M059J (cell line): ENCODE measurements at regions not wholly inside any gene's neighbourhood (a gene's known extent, or its start where the extent isn't known, plus 50 kb on each side); places are given as distances from the start of the nearest gene placed in this dataset.

Experiments used
- DNase-seq: peaks from one replicate; pipeline ENCODE4 v3.0.0-alpha.2; 2012; ENCODE audit warnings: low read depth

- DNase-seq, result no peak
These were observed 253.1 kb upstream of the NEGR1 start for GRCh38 chr1:72535470-72535869.

- peak; percentile 13 for DNase-seq
These were observed 248.3 kb upstream of the NEGR1 start for GRCh38 chr1:72530646-72531045.

- peak; percentile 60 for DNase-seq
These were observed 244.6 kb upstream of the NEGR1 start for GRCh38 chr1:72526926-72527325.

- no peak for DNase-seq
These were observed 241.7 kb upstream of the NEGR1 start for GRCh38 chr1:72524021-72524420.

- no peak for DNase-seq
These were observed 239.3 kb upstream of the NEGR1 start for GRCh38 chr1:72521659-72522058.

- no peak for DNase-seq
These were observed 234.5 kb upstream of the NEGR1 start for GRCh38 chr1:72516826-72517225.

GRCh38 chr1:72516264-72516663, 233.9 kb upstream of the NEGR1 start:
- no peak for DNase-seq

GRCh38 chr1:72498371-72498770, 216.0 kb upstream of the NEGR1 start:
- no peak for DNase-seq

- no peak for DNase-seq
These were observed 207.5 kb upstream of the NEGR1 start for GRCh38 chr1:72489801-72490200.

- no peak for DNase-seq
These were observed 203.5 kb upstream of the NEGR1 start for GRCh38 chr1:72485801-72486200.

- DNase-seq, result no peak
These were observed 201.6 kb upstream of the NEGR1 start for GRCh38 chr1:72483846-72484357.

GRCh38 chr1:72482736-72483413, 200.5 kb upstream of the NEGR1 start:
- no peak for DNase-seq

- no peak for DNase-seq
These were observed 199.2 kb upstream of the NEGR1 start for GRCh38 chr1:72481420-72481970.

GRCh38 chr1:72466376-72466775, 184.0 kb upstream of the NEGR1 start:
- no peak for DNase-seq

GRCh38 chr1:72462186-72462905, 180.0 kb upstream of the NEGR1 start:
- peak; percentile 3 for DNase-seq

- no peak for DNase-seq
These were observed 159.9 kb upstream of the NEGR1 start for GRCh38 chr1:72442262-72442661.

- peak; percentile 44 for DNase-seq
These were observed 156.7 kb upstream of the NEGR1 start for GRCh38 chr1:72439036-72439435.

GRCh38 chr1:72438270-72438669, 155.9 kb upstream of the NEGR1 start:
- DNase-seq, result no peak

- peak; percentile 22 for DNase-seq
These were observed 152.7 kb upstream of the NEGR1 start for GRCh38 chr1:72435025-72435424.

GRCh38 chr1:72434070-72434469, 151.7 kb upstream of the NEGR1 start:
- no peak for DNase-seq

- no peak for DNase-seq
These were observed 151.3 kb upstream of the NEGR1 start for GRCh38 chr1:72433591-72433990.

GRCh38 chr1:72432645-72433267, 150.4 kb upstream of the NEGR1 start:
- no peak for DNase-seq

GRCh38 chr1:72431810-72432209, 149.5 kb upstream of the NEGR1 start:
- DNase-seq, result no peak
